ENCODE measurements at regions not wholly inside any gene's neighbourhood (a gene's known extent, or its start where the extent isn't known, plus 50 kb on each side); places are given as distances from the start of the nearest gene placed in this dataset.

- TF ChIP-seq EZH2phosphoT487 (IDR thresholded peaks at IDR 0.05), result no peak
- TF ChIP-seq, protein P1, sequence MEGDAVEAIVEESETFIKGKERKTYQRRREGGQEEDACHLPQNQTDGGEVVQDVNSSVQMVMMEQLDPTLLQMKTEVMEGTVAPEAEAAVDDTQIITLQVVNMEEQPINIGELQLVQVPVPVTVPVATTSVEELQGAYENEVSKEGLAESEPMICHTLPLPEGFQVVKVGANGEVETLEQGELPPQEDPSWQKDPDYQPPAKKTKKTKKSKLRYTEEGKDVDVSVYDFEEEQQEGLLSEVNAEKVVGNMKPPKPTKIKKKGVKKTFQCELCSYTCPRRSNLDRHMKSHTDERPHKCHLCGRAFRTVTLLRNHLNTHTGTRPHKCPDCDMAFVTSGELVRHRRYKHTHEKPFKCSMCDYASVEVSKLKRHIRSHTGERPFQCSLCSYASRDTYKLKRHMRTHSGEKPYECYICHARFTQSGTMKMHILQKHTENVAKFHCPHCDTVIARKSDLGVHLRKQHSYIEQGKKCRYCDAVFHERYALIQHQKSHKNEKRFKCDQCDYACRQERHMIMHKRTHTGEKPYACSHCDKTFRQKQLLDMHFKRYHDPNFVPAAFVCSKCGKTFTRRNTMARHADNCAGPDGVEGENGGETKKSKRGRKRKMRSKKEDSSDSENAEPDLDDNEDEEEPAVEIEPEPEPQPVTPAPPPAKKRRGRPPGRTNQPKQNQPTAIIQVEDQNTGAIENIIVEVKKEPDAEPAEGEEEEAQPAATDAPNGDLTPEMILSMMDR (IDR thresholded peaks at IDR 0.05), result no peak
These were observed 67.2 kb upstream of the IFNE start for GRCh38 chr9:21549251-21549765.
